ENCODE measurements at regions not wholly inside any gene's neighbourhood (a gene's known extent, or its start where the extent isn't known, plus 50 kb on each side); places are given as distances from the start of the nearest gene placed in this dataset.
"Not testable (repeated sequence)": the region's sequence is repeated elsewhere in the genome, so short reads cannot be mapped to it uniquely, and the experiment has no call there.

GRCh38 chr12:63508543-63508942 is 159.8 kb downstream of the DPY19L2 start:
- no peak for DNase-seq (ENCODE audit: low read depth)
- H3K4me3 ChIP-seq (ENCODE audit: low read depth, low read length): no peak overlapping the region

DNA sequence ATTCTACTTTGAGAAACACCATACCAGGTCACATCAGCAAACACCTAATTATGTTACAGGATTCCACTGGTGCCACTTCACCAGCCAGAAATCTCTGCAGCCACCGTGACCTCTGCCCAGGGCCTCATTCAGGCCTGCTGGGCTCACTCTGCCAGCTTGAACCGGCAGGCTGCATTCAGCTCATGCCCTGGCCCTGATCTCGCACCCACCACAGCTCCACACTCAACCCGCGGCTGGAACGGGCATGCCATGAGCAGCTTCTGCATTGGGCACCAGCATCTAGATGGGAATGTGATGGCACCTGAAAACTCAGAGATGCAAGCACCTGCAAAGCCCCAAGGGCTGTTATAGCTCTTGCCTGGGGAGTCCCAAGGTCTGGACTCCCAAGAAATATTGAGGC is 168.7 kb downstream of the DPY19L2 start:
- no peak overlapping the region for H3K4me3 ChIP-seq (ENCODE audit: low read depth, low read length)
- no peak for DNase-seq (ENCODE audit: low read depth)

- no peak for DNase-seq (ENCODE audit: low read depth)
- H3K4me3 ChIP-seq (ENCODE audit: low read depth, low read length): no peak overlapping the region
Observed at GRCh38 chr12:63498239-63498638, 170.1 kb downstream of the DPY19L2 start.

DNA sequence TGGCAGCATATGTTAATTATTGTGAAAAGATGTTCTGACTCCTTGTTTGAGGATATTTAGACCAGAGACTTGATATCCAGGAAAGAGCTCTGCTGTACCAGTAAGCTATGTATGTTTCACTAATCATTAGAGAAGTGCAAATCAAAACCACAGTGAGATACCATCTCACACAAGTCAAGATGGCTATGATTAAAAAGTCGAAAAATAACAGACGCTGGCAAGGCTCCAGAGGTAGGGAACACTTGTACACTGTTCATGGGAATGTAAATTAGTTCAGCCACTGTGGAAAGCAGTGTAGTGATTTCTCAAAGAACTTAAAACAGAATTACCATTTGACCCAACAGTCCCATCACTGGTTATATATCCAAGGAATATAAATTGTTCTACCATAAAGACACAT is 171.6 kb downstream of the DPY19L2 start:
- DNase-seq (ENCODE audit: low read depth): no peak
- no peak overlapping the region for H3K4me3 ChIP-seq (ENCODE audit: low read depth, low read length)

DNA sequence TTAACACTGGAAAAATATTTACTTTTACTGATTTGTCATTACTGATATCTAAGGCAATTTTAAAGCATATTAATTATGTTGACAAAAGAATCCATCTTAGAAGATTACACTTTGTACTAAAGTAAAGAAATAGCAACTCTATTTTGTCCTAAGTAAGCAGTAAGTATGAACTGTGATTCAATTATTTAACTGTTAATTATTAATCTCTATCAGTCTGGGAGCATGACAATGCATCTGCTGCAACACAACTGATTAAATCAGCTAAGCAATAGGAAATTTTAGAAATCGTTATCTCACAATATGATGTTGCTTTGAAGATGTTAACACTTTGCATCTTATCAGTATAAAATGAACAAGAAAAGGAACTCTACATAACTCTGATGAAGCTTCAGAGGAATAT is 172.3 kb downstream of the DPY19L2 start:
- DNase-seq (ENCODE audit: low read depth): no peak
- H3K4me3 ChIP-seq (ENCODE audit: low read depth, low read length): no peak overlapping the region

- not testable (repeated sequence) for H3K4me3 ChIP-seq (ENCODE audit: low read depth, low read length); DNase-seq (ENCODE audit: low read depth)
Observed at GRCh38 chr12:63493357-63493756, 174.9 kb downstream of the DPY19L2 start.

GRCh38 chr12:63480186-63480585 is 188.1 kb downstream of the DPY19L2 start:
- no peak overlapping the region for H3K4me3 ChIP-seq (ENCODE audit: low read depth, low read length)
- DNase-seq (ENCODE audit: low read depth): no peak

GRCh38 chr12:63470161-63470560 is 198.1 kb downstream of the DPY19L2 start:
- DNase-seq (ENCODE audit: low read depth): no peak
- H3K4me3 ChIP-seq (ENCODE audit: low read depth, low read length): no peak overlapping the region

- no peak overlapping the region for H3K4me3 ChIP-seq (ENCODE audit: low read depth, low read length)
- no peak for DNase-seq (ENCODE audit: low read depth)
Observed at GRCh38 chr12:63467951-63468350, 200.3 kb downstream of the DPY19L2 start.

DNA sequence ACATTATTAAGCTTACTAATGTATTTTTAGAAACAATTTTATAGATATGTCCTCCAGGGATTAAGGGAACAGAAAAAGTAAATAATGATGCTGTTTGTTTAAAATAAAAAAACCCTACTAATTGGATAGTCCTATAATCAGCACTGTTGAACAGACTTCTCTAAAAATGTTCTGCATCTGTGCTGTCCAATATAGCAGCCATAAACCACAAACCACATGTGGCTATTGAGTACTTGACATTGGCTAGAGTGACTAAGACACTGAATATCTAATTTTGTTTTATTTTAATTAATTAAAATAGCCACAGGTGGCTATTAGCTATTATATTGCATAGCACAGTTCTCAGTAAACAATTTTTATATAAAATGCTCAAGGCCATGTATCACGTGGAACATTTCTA is 210.4 kb downstream of the DPY19L2 start:
- no peak overlapping the region for H3K4me3 ChIP-seq (ENCODE audit: low read depth, low read length)
- no peak for DNase-seq (ENCODE audit: low read depth)

DNA sequence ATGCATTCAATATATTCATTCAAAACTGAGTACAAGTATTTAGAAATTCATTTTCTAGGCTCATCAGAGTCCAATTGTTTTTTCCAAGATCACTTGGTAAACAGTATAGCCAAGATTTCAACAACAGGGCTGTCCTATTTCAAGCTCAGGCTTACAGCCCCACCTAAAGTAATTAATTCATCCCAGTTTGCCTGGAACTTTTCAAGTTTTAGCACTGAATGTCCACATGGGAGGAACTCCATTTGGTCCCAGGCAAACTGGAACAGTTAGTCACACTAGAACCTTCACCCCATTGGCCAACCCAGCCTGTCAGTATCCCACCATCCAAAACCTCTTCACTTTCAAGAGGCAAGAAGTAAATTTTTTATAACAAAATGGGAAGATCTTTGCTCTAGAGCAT is 210.9 kb downstream of the DPY19L2 start:
- DNase-seq (ENCODE audit: low read depth): no peak
- H3K4me3 ChIP-seq (ENCODE audit: low read depth, low read length): no peak overlapping the region

DNA sequence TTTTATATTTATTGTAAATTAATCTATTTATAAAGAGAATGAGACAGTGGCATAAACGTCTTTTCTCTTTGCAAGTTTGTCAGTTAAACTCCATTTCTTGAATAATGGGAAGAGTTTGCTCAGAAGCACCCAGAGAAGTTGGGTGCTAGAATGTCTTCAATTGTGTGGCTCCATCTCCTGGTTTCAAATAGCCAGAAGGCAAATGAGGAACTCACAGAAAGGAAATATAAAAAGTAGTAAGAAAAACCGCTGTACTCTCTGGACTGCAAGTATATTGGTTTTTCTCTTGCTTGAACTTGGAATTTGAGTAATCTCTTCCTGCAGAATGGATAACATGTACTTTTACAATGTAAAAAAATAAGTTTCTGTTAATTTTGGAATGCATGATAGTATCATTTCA is 217.5 kb downstream of the DPY19L2 start:
- DNase-seq (ENCODE audit: low read depth): no peak

GRCh38 chr12:63450334-63450733 is 218.0 kb downstream of the DPY19L2 start:
- no peak overlapping the region for H3K4me3 ChIP-seq (ENCODE audit: low read depth, low read length)
- DNase-seq (ENCODE audit: low read depth): no peak

More for the DNA sequence above, 217.5 kb downstream of the DPY19L2 start:
- H3K4me3 ChIP-seq (ENCODE audit: low read depth, low read length): no peak overlapping the region

GRCh38 chr12:63445224-63445880 is 222.9 kb downstream of the DPY19L2 start:
- no peak for DNase-seq (ENCODE audit: low read depth)
- H3K4me3 ChIP-seq (ENCODE audit: low read depth, low read length): no peak overlapping the region

DNA sequence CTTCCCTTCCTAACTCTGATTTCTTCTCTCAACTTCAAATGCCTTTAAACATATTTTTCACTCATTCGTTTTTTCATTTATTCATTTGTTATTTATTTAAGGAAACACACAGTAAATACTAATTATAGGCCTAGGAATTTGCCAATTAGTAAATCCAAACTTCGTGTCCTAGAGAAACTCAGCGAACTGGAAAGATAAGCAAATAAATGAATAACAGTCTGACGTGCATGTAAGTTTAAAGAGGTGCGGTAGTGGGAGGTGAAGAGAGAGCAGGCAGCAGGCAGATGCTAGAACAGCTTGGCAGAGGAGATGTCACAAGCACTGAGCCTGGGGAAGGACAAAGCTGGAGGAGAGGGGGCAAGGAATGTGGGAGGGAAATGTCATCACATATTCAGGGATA is 228.2 kb downstream of the DPY19L2 start:
- DNase-seq (ENCODE audit: low read depth): no peak
- no peak overlapping the region for H3K4me3 ChIP-seq (ENCODE audit: low read depth, low read length)

- not testable (repeated sequence) for DNase-seq (ENCODE audit: low read depth); H3K4me3 ChIP-seq (ENCODE audit: low read depth, low read length)
Observed at GRCh38 chr12:63434384-63434783, 233.9 kb downstream of the DPY19L2 start.

DNA sequence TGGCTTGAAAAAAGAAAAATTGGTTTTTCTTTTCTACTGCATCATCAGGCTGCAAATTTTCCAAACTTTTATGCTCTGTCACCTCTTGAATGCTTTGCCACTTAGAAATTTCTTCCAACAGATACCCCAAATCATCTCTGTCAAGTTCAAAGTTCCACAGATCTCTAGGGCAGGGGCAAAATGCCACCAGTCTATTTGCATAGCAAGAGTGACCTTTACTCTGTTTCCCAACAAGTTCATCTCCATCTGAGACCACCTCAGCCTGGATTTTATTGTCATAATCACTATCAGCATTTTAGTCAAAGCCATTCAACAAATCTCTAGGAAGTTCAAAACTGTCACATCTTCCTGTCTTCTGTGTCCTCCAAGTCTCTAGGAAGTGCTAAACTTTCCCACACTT is 240.3 kb downstream of the DPY19L2 start:
- DNase-seq (ENCODE audit: low read depth); H3K4me3 ChIP-seq (ENCODE audit: low read depth, low read length): not testable (repeated sequence)

DNA sequence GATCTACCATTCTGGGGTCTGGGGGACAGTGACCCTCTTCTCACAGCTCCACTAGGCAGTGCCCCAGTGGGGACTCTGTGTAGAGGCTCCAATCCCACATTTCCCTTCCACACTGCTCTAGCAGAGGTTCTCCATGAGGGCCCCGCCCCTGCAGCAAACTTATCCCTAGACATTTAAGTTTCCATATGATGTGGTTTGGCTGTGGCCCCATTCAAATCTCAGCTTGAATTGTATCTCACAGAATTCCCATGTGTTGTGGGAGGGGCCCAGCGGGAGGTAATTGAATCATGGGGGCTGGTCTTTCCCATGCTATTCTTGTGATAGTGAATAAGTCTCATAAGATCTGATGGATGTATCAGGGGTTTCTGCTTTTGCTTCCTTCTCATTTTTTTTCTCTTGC is 241.3 kb downstream of the DPY19L2 start:
- DNase-seq (ENCODE audit: low read depth); H3K4me3 ChIP-seq (ENCODE audit: low read depth, low read length): not testable (repeated sequence)

GRCh38 chr12:63424671-63425070 is 243.6 kb downstream of the DPY19L2 start:
- H3K4me3 ChIP-seq (ENCODE audit: low read depth, low read length): no peak overlapping the region
- no peak for DNase-seq (ENCODE audit: low read depth)

DNA sequence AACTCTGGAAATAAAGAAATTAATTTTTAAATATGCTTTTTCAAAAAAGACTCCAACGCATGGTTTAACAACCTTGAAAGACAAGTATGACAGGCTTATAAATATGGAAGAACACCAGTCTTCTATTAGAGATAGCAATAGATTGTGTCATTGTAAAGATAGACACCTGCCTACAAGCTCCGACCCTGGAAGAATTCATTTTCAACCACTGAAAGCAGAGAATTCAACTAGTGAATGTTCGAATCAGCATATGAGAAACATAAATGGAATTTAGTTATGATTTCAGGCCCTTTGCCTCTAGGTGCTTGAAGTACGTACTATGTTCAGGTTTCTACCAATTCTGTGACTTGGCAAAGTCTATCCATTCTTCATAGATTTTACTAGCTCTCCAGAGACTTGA is 244.5 kb downstream of the DPY19L2 start:
- no peak for DNase-seq (ENCODE audit: low read depth)
- H3K4me3 ChIP-seq (ENCODE audit: low read depth, low read length): no peak overlapping the region

DNA sequence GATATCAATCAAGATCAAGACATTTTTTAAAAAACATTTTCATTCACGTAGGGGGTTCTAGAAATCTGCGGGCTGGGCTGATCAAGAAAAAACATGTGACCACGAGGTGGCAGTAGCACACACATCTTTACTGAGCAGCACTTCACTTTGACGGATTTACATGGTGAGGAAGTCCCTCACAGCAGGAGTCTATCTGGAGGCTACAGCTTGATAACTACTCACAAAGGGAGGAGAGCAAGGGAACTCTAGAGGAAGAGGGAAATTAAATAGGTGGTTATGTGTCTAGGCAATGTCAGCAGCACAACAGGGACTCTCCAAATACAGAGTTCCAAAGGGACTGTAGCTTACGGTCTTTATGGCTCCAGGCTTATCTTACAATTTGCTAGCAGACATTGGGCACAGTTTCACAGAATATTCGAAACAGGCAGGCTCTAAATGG is 248.1 kb downstream of the DPY19L2 start:
- peak; percentile 12 for DNase-seq (ENCODE audit: low read depth)
- H3K4me3 ChIP-seq (ENCODE audit: low read depth, low read length): no peak overlapping the region

- no peak overlapping the region for H3K4me3 ChIP-seq (ENCODE audit: low read depth, low read length)
- no peak for DNase-seq (ENCODE audit: low read depth)
Observed at GRCh38 chr12:63419154-63419553, 249.1 kb downstream of the DPY19L2 start.

All from skeletal muscle cell (primary cell).